CD1c-positive myeloid dendritic cell (primary cell): ENCODE measurements at regions not wholly inside any gene's neighbourhood (a gene's known extent, or its start where the extent isn't known, plus 50 kb on each side); places are given as distances from the start of the nearest gene placed in this dataset.
"Not testable (repeated sequence)": the region's sequence is repeated elsewhere in the genome, so short reads cannot be mapped to it uniquely, and the experiment has no call there.

Experiments used
- DNase-seq: peaks from one replicate; pipeline ENCODE4 v3.0.0-alpha.2; 2016; ENCODE audit errors: extremely low spot score

DNA sequence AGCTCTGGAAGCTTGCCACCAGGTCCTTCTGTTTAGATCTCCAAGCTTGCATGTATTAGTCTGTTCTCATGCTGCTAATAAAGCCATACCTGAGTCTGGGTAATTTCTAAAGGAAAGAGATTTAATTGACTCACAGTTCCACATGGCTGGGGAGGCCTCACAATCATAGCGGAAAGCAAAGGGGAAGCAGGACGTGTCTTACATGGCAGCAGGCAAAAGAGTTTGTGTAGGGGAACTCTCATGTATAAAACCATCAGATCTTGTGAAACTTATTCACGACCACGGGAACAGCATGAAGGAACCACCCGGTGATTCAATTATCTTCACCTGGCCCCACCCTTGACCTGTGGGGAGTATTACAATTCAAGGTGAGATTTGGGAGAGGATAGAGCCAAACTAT lies 147.0 kb upstream of the PROK2 start:
- DNase-seq, result peak; percentile 37

DNA sequence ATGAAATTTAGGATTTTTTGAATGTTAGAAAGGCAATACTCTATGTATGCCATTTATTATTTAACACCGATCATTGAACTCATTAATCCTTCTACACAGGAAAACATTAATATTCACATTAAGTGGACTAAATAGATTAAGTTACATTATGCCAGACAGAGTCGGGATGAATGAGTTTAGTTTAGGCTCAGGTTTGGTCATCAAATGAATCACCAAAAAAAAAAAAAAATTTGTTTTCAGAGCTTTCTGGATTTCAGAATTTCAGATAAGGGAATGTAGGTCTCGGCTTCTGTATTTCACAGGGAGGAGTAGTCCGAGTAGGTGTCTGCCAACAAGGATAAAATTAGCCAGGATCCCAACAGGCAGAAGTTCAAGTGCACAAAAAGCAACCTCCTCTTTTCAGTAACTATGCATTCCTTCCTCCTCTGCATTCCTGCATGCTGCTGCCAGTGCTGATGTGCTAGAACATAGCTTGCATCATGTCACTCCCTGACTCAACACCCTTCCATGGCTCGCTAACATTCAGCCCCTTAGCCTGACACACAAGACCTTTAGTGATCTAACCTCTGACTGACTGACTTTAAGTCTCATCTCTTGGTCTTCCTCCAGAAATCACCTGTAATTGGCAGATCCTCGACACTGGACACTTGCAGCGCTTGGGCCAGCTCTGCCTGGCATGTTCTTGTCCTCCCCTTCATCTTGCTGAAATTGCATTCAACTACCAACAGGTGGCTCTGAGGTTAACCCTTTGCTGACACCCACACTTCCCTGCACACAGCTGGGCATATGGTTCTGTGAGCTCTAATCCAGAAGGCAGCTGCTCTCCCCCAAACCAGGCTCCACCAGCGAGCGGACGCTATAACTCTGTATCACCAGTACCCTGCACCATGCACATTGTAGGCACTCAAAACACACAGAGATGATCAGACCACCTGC lies 145.4 kb upstream of the PROK2 start:
- DNase-seq, result no peak

DNA sequence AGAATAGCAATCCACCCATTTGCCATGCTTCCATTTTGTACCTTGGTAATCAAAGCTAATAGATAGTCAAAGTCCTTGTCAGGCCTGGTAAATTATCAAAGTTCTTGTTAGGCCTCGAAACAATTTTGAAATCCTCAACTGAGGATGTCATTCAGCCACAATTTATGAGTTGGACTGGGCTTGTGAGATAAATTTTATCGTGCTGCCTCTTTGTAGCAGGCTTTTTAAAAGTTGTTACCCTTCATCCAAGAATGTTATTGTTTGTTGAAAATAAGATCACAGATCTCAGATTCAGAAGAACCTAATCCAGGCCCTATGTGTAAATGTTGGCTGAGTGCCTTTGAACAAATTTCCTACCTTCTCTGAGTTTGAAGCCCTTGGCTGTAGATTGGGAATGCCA lies 143.3 kb upstream of the PROK2 start:
- no peak for DNase-seq

DNA sequence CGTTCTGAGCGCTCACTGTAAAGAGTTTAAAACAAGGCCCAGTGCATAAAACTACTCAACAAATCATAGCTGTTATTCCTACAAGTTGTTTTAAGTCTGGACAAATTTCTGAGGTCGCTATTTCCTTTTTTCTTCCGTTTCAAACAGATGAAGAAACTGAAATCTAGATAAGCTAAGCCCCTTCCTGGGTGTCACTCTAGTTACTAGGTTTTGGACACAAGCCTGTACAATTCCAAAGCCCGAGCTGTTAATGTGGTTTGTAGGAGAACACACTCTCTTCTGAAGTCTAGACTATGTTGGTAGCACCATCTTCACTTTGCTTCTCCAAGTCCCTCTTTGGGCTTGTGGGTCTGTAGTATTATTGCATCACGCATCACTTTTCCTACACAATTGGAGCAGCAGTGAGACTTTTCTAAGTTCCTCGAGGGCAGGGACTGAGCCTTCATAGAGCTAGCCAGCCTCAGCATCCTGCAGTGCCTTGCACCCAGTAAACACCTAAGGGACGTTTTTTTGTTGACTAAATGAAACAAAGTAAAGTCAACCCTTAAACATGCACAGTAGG lies 142.6 kb upstream of the PROK2 start:
- DNase-seq, result no peak

DNA sequence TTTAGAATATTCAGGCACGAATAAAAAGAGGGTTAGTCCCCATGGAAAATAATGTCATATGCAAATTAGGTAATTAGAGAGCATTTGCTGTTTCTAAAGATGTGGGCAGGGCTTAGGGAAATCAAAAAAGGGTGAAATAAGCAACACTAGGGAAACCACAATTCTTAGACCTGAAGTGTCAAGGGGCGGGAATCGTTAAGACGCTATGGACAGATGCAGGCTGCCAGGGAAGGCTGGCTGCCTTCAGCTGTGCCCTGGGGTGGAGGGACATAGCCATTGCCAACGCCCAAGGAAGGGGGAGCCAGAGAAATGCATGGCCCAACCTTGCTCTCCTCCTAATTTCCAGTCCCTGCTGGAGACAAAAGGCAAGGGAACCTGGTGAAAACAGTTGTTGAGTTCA lies 141.7 kb upstream of the PROK2 start:
- no peak for DNase-seq

DNA sequence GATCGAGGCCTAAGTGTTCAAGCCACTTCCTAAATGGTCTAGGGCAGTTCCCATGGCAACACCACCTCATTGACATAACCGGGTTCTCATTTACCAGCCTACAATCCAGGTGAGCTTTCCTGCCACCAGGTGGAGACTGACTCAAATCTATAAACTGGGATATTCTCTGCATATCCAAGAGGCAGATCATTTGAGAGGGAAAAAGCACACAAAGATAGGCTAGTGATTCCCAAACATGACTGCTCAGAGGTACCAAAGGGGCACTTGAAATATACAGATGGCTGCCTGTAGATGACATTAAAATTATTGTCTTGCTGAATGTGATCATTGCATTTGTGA lies 141.3 kb upstream of the PROK2 start:
- no peak for DNase-seq

DNA sequence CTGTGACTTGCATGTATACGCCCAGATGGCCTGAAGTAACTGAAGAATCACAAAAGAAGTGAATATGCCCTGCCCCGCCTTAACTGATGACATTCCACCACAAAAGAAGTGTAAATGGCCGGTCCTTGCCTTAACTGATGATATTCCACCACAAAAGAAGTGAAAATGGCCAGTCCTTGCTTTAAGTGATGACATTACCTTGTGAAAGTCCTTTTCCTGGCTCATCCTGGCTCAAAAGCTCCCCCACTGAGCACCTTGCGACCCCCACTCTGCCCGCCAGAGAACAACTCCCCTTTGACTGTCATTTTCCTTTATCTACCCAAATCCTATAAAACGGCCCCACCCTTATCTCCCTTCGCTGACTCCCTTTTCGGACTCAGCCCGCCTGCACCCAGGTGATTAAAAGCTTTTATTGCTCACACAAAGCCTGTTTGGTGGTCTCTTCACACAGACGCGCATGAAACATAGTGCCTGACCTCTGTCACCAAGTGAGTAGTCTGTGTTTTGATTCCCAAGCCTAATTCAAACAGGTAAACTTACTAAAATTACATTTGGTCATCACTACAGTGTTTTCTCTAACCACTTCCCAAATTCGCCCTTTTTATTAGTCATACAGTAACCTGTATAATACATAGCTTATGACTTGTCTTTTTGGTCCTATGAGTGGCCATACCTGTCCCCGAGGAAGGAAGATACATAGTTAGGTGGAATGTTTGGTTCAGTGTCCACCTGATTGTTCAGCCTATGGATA lies 140.7 kb upstream of the PROK2 start:
- DNase-seq, result not testable (repeated sequence)

DNA sequence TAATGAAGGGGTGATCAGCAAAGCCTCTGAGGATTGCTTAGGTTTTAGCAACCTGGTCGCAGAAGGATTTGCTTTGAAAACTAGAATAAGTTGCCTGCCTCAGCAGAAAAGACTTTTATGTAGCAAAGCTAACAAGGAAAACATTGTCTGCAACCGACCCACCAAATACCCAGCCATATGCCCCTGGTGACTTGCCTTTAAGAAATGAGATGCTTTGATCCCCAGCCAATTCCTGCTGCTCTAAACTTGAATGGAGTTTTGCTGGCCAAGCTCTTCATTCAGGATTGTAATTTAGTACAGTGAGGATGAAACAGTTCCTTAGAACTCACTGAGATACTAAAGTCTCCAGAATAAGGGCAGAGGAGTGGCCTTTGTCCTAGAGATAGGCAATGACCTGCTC lies 139.8 kb upstream of the PROK2 start:
- no peak for DNase-seq

DNA sequence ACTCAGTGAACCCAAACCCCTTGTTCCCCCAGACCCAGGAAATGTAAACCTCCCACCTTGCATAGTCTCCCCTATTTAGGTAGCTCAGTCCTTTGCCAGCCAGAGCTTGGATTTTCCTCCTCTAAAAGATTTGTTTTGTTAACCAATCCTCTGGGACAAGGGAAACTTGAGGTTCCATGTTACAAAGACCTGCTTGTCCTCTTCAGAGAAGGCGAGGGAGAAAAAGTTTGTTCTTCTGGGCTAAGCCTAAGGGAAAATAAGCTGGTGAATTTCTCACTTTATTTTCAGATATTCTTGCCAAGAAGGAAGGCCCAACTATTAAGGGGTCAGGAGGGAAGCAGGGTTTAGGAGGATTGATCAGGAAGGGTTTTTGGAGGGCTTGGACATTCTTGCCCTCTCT lies 136.1 kb upstream of the PROK2 start:
- DNase-seq, result no peak

DNA sequence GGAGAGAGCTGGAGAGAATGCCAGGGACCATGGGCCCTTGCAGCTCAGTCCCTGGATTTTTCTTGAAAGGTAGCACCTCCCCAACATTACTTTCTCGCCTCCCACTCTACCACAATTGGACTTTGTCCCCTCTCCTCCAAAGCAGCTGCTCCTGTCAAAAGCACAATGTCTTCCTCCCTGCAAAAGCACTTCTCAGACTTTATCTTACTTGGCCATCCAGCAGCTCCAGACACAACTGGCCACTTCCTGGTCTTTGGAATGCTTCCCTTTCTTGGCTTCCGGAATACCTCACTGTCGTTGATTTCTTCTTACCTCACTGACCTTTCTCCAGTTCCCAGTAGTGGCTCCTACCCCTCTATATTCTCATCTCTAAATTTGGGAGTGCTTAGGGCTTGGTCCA lies 134.6 kb upstream of the PROK2 start:
- no peak for DNase-seq

DNA sequence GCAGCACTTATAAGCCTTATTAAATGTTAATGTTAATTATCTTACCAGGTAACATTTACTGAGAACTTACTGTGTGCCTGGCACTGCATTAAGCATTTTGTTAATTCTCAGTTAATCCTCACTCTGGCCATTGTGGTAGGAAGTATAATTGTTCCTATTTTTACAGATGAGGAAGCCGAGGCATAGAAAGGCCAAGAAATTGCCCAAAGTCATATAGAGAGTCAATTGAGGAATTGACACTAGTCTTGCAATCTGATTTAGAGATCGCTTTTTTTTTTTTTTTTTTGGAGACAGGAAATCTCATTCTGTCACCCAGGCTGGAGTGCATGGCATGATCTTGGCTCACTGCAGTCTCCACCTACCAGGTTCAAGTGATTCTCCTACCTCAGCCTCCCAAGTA lies 132.6 kb upstream of the PROK2 start:
- DNase-seq, result peak; percentile 87

DNA sequence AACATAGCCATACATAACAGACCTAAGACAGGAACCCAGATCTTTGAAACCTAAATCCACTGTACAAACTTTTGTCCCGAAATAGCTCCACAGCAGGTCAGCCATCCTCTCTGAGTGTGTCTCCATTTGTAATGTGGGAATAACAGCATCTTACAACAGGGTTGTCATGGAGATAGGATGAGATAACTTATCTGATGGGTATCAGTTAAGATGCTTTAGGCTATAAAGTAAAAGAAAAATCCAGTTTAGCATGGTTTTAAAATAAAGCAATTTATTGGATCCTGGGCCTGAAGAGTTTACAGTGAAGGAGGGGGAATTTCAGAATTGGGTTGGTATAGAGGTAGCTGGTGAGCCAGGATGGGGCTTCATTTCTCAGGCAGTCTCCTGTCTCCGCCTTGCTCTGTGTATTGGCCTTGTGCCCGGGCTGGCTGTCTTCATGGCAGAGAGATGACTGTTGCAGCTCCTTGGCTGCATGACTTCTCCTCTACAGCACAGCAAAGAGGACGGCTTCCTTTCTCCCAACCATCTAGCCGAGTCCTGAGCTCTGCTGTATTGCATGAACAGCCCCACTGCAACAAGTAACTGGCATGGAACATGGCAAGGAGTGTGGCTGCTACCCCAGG lies 131.9 kb upstream of the PROK2 start:
- peak; percentile 30 for DNase-seq

DNA sequence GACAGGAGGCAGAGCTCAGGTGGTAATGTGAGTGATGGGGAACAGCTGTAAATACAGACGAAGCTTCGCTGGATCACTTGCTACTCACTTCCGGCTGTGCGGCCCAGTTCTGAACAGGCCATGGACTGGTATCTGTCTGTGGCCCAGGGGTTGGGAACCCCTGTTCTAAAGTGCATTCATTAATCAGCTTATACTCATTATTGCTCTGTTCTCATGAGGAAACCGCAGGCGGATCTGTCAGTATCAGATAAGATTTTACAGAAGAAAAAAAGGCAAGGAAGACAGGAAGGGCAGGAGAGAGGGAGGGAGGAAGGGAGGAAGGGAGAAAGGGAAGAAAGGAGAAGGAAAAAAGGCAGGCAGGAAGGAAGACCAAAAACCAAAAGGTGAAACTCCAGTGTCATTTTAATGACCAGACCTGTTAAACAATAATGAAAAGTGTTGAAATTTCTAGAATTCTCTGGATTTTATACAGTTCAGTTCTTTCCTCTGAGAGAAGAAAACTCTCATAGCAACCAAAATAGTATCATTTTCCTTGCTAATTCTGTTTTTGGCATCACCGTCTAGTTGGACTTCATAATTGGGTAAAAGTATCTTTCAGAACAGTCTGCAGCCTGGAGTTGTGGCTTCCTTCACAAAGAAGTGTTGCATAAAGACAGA lies 128.0 kb upstream of the PROK2 start:
- DNase-seq, result no peak

DNA sequence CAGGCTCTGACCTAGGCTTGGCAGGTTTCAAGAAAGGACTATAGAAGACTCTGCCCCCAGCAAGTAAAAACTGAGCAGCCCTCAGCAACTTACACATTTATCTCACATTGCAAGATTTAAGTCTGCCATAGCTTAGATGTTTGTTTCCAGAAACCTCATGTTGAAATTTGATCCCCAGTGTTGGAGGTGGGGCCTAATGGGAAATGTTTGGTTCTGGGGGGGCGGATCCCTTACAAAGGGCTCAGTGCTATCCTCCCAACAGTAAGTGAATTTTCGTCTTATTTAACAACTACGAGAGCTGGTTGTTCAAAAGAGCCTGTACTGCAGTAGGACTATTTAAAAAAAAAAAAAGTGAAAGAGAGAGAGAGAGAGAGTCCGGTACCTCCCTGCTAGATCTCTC lies 125.2 kb upstream of the PROK2 start:
- DNase-seq, result no peak

DNA sequence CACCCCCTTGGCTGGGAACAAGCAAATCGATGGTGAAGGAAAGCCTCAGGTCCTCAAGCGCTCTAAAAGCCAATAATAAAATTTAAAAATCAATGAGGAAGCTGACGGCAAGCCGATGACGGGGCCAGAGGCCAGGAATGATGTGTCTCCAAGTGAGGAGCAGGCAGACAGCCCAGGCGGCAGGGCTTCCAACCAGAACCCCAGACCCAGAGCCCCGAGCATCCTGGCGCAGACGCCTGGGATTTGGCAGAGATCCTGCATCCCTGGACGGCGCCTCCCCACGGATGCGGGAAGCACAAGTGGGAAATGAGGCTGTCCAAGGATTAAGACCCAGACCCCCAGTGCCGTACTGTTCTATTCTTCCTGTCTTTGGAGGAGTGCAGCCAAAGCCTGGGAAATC lies 123.0 kb upstream of the PROK2 start:
- no peak for DNase-seq

DNA sequence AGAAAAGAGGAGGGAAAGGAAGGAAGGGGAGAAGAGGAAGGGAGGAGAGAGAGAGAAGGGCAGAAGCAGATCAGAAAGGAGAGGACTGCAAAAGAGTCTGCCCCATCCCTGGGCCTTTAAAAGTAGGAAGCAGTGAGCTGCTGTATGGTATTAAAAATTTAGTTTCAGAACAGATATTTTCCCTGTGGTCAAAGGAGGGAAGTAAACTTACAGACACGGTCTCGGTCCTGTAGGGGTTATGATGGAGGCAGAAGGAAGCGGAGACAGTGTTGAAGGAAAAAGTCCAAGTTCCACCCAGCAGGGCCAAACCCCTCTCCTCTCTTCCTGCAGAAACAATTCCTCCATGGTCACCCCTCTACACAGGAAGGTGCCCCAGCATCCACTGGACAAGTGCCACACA lies 122.0 kb upstream of the PROK2 start:
- DNase-seq, result peak; percentile 68

DNA sequence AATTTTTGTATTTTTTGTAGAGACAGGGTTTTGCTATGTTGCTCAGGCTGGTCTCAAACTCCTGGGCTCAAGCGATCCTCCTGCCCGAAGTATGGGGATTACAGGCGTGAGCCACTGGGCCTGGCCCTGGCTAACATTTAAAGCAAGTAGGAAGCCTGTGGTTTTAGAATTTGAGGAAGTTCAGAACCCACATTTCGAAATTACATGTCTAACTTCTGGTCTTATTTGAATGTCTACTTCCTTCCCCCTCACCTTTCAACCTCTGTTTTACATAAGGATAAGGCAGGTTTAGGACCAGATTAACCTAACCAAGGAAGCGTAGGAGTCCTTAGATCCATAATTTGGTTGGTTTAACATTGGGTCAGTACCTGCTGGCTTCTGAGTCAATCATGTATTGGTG lies 120.5 kb upstream of the PROK2 start:
- peak; percentile 90 for DNase-seq

DNA sequence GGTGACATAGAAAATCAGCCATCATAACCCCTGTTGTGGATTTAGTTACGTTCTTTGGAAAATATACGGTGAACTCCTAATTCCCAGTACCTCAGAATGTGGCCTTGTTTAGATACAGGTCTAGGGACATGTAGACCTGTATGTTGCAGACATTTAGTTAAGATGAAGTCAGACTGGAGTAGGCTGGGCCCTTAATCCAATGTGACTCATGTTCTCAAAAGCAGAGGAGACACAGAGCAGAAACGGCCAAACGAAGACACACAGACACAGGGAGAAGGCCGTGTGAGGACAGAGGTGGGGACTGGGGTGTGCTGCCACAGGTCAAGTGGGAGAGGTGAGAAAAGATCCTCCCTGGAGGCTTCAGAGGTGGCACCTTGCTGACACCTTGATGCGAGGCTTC lies 119.0 kb upstream of the PROK2 start:
- DNase-seq, result no peak

DNA sequence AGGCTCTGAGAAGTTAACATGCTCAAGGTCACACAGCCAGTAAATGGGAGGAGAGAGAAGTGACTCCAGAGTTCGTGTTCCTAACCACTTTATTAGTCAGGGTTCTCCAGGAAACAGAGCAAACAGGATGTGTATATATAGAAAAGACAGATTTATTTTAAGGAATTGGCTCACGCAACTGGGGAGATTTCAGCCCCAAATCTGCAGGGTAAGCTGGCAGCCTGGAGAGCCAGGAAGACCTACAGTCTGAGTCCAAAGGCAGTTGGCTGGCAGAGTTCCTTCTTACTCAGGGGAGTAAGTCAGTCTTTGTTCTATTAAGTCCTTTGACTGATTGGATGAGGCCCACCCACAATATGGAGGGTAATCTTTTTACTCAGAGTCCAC lies 118.2 kb upstream of the PROK2 start:
- peak; percentile 40 for DNase-seq

DNA sequence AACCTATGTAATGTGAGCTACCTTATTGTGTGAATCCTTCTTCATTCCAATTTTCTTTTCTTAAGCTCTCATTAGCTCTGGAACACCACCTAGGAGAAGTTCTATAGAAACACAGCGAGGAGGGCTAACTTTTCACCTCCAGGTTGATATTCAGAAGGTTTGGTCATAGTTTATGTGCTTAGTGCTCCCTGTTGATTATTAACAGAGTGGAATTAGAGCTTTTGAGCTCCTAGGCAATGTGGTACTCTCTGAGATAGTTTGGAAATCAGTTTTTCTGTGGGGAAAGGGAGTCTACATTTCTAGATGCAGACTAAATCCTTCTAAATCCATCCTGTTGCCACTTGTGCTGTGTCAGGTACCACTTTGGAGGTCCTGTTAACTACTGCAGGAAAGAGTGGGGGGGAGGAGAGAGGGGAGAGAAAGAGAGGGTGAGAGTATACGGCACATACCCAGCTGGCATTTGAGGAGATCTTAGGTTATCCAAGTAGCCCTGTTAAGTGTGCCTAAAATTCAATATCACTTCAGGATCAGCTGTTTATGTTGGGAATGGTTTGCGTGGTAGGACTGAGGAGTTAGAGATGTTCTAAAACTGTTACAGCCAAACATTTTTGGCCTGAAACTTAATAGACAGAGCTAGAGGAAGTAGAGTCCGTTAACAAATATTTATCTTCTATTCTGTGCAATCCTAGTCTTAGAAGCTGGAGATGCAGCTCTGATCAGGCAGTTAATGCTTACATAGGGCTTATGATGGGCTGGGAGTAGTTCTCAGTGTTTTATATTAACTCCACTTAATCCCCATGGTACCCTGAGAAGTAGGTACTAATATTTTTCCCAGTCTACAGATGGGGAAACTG lies 117.5 kb upstream of the PROK2 start:
- no peak for DNase-seq

DNA sequence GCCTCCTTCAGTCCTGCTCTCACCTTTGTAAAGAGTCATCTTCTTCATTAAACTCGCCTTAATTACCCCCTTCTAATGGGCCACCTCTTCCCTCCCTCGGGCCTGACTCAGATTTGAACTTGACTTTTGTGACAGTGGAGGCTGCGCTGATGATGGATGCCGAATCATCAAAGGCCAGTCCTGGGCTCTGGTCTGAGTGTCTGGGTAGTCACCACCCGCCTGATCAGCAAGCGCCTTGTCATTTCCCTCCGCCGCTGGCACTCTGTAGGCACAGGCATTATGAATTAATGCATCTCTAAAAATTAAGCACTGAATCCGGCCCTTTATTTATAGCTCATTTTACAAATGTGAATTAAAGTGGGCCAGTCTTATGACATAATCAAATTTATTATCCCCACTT lies 116.7 kb upstream of the PROK2 start:
- no peak for DNase-seq
